Muscle of arm (tissue), 1 donor: ENCODE measurements at regions not wholly inside any gene's neighbourhood (a gene's known extent, or its start where the extent isn't known, plus 50 kb on each side); places are given as distances from the start of the nearest gene placed in this dataset.
"Not testable (repeated sequence)": the region's sequence is repeated elsewhere in the genome, so short reads cannot be mapped to it uniquely, and the experiment has no call there.

Experiments
- DNase-seq: peaks from one replicate; pipeline ENCODE4 v3.0.0-alpha.2; 2013

- no peak for DNase-seq
Observed at GRCh38 chr17:33564146-33564545, 271.1 kb upstream of the ASIC2 start.

- no peak for DNase-seq
Observed at GRCh38 chr17:33567223-33567622, 274.1 kb upstream of the ASIC2 start.

GRCh38 chr17:33572615-33573014, 279.5 kb upstream of the ASIC2 start:
- DNase-seq, result no peak

GRCh38 chr17:33574942-33575445, 281.9 kb upstream of the ASIC2 start:
- no peak for DNase-seq

GRCh38 chr17:33579740-33580139, 286.6 kb upstream of the ASIC2 start:
- DNase-seq, result not testable (repeated sequence)

- DNase-seq, result no peak
Observed at GRCh38 chr17:33580215-33580614, 287.1 kb upstream of the ASIC2 start.

GRCh38 chr17:33582661-33583060, 289.6 kb upstream of the ASIC2 start:
- DNase-seq, result no peak

GRCh38 chr17:33583518-33584417, 290.7 kb upstream of the ASIC2 start:
- DNase-seq, result no peak

GRCh38 chr17:33593991-33594390, 300.9 kb upstream of the ASIC2 start:
- DNase-seq, result no peak

- no peak for DNase-seq
Observed at GRCh38 chr17:33595828-33596227, 302.7 kb upstream of the ASIC2 start.

GRCh38 chr17:33596899-33597298, 303.8 kb upstream of the ASIC2 start:
- DNase-seq, result peak; percentile 13

- no peak for DNase-seq
Observed at GRCh38 chr17:33598797-33599196, 305.7 kb upstream of the ASIC2 start.

GRCh38 chr17:33602981-33603380, 309.9 kb upstream of the ASIC2 start:
- DNase-seq, result no peak

- no peak for DNase-seq
Observed at GRCh38 chr17:33603789-33604188, 310.7 kb upstream of the ASIC2 start.

- no peak for DNase-seq
Observed at GRCh38 chr17:33611532-33611931, 318.4 kb upstream of the ASIC2 start.

- DNase-seq, result no peak
Observed at GRCh38 chr17:33615861-33616260, 322.8 kb upstream of the ASIC2 start.

- DNase-seq, result no peak
Observed at GRCh38 chr17:33623841-33624240, 330.7 kb upstream of the ASIC2 start.

GRCh38 chr17:33628500-33629346, 335.6 kb upstream of the ASIC2 start:
- DNase-seq, result no peak

- DNase-seq, result no peak
Observed at GRCh38 chr17:33633446-33633845, 340.4 kb upstream of the ASIC2 start.

- DNase-seq, result no peak
Observed at GRCh38 chr17:33637534-33637933, 344.4 kb upstream of the ASIC2 start.

GRCh38 chr17:33639103-33639880, 346.2 kb upstream of the ASIC2 start:
- no peak for DNase-seq

- no peak for DNase-seq
Observed at GRCh38 chr17:33640629-33641028, 347.5 kb upstream of the ASIC2 start.
